ENCODE measurements at regions not wholly inside any gene's neighbourhood (a gene's known extent, or its start where the extent isn't known, plus 50 kb on each side); places are given as distances from the start of the nearest gene placed in this dataset.

DNA sequence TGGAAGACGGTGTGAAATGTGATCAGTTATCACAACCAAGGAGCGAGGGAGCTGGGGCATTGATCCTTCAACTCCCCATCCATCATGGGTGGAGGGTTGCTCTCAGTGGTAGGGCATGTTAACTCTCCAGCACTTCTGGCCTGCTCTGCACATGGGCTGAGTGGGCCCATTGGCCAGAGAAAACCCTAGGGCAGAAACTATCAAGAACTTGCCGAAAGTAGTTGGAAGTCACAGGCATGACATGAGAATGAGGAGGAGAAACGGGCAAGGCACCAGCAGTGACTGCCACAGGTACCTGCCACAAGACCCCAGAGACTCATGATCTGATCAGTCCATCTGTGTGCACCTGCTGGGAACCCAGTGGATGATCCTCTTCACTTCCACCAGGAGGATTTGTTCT lies 50.9 kb upstream of the CXCL14 start:
- Histone ChIP-seq H3K9ac (ENCODE audit: low read depth, low read length) (no peak overlapping the region), H2AFZ (ENCODE audit: low read depth, low read length) (no peak overlapping the region), H3K4me3 (ENCODE audit: low read depth in 1 of 2, low read length in 2 of 2) (no peak overlapping the region), H3K4me1 (ENCODE audit: insufficient read depth, low read length) (no peaks in the 10 kb centered on the region), H3K36me3 (ENCODE audit: insufficient read depth, low read length) (no peaks in the 10 kb centered on the region), H3K27ac (ENCODE audit: low read length) (no peak overlapping the region), H4K20me1 (ENCODE audit: insufficient read depth, low read length) (no peaks in the 10 kb centered on the region), H3K27me3 (ENCODE audit: insufficient read depth, low read length, poor library complexity) (peaks cover 16% of the 10 kb centered on the region), H3K79me2 (ENCODE audit: insufficient read depth, low read length) (no peaks in the 10 kb centered on the region), H3K4me2 (ENCODE audit: insufficient read depth, low read length) (no peak overlapping the region), H3K9me3 (ENCODE audit: insufficient read depth, low read length, severe bottlenecking) (no peaks in the 10 kb centered on the region)
- no peak for DNase-seq
- no peak for TF ChIP-seq EZH2 (IDR thresholded peaks at IDR 0.05; ENCODE audit: borderline replicate concordance, low read depth, low read length, severe bottlenecking)
- TF ChIP-seq, protein P1, sequence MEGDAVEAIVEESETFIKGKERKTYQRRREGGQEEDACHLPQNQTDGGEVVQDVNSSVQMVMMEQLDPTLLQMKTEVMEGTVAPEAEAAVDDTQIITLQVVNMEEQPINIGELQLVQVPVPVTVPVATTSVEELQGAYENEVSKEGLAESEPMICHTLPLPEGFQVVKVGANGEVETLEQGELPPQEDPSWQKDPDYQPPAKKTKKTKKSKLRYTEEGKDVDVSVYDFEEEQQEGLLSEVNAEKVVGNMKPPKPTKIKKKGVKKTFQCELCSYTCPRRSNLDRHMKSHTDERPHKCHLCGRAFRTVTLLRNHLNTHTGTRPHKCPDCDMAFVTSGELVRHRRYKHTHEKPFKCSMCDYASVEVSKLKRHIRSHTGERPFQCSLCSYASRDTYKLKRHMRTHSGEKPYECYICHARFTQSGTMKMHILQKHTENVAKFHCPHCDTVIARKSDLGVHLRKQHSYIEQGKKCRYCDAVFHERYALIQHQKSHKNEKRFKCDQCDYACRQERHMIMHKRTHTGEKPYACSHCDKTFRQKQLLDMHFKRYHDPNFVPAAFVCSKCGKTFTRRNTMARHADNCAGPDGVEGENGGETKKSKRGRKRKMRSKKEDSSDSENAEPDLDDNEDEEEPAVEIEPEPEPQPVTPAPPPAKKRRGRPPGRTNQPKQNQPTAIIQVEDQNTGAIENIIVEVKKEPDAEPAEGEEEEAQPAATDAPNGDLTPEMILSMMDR (IDR thresholded peaks at IDR 0.05; ENCODE audit: borderline replicate concordance, extremely low read depth, low read length, poor library complexity, severe bottlenecking) = no peak
- no peak for ATAC-seq (ENCODE audit: insufficient read depth, low read depth)

DNA sequence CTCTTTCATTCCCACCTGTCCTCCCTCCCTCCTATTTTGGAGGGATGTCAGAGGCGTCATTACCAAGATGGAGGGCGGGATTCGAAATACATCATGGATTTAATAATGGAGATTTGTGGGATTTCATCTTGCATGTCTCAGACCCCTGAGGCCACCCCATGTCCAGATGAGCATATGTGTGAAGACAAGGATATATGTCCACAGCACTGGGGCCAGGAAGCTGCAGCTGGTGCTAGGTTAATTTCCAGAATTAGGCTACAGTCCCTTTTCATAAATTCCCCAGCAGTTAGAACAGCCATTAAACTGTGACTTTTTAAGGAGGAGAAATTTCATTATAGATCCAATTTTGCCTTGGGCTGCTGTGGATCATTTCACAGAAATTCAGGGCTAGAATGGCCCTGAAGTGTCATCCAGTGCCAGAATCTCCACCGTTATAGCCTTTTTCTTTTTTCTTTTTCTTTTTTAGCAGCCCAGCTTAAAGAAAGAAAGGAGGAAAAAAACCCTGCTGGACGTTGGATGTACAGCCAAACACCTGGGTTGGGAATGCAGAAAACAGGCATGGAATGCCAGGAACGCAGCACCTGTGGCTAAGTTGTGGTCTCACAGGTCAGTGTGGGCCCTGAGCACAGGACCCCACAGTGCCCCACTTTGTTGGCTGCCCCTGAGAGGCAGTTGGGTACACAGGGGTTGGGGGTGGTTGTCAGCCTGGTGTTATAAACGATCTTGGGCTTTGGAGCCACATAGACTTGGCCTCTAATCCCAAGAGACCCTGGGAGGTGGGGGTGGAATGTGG lies 50.2 kb upstream of the CXCL14 start:
- peaks cover 16% of the 10 kb centered on the region for H3K27me3 ChIP-seq (ENCODE audit: insufficient read depth, low read length, poor library complexity)
- H3K4me2 ChIP-seq (ENCODE audit: insufficient read depth, low read length) = no peak overlapping the region
- H3K79me2 ChIP-seq (ENCODE audit: insufficient read depth, low read length) = no peaks in the 10 kb centered on the region
- H3K9me3 ChIP-seq (ENCODE audit: insufficient read depth, low read length, severe bottlenecking) = no peaks in the 10 kb centered on the region
- H3K9ac ChIP-seq (ENCODE audit: low read depth, low read length) = no peak overlapping the region
- ATAC-seq (ENCODE audit: insufficient read depth, low read depth) (no peak), DNase-seq (no peak)
- no peak overlapping the region for H3K27ac ChIP-seq (ENCODE audit: low read length)
- TF ChIP-seq EZH2 (IDR thresholded peaks at IDR 0.05; ENCODE audit: borderline replicate concordance, low read depth, low read length, severe bottlenecking) = no peak
- TF ChIP-seq, protein P1 (IDR thresholded peaks at IDR 0.05; ENCODE audit: borderline replicate concordance, extremely low read depth, low read length, poor library complexity, severe bottlenecking) = no peak
- no peak overlapping the region for H3K4me3 ChIP-seq (ENCODE audit: low read depth in 1 of 2, low read length in 2 of 2)
- H3K36me3 ChIP-seq (ENCODE audit: insufficient read depth, low read length) = no peaks in the 10 kb centered on the region
- H2AFZ ChIP-seq (ENCODE audit: low read depth, low read length) = no peak overlapping the region
- H3K4me1 ChIP-seq (ENCODE audit: insufficient read depth, low read length) = no peaks in the 10 kb centered on the region
- no peaks in the 10 kb centered on the region for H4K20me1 ChIP-seq (ENCODE audit: insufficient read depth, low read length)

Data from DND-41 (cell line).